Caco-2 (cell line): ENCODE measurements at regions not wholly inside any gene's neighbourhood (a gene's known extent, or its start where the extent isn't known, plus 50 kb on each side); places are given as distances from the start of the nearest gene placed in this dataset.

Source experiments
- BruUV-seq: library from RNA; stranded (reverse); fragments of 400-500 nt; replicated peaks from 2 replicates; lab custom pipeline; 2021; lab: Mats Ljungman, UMichigan
- CTCF ChIA-PET: fragments of 300-600 bp; sonication (Branson Sonifier 250); formaldehyde crosslinking; loops from one replicate; lab custom pipeline; 2022; ENCODE audit warnings: antibody characterized with exemption; lab: Charles Lee
- POLR2A ChIA-PET: fragments of 300-600 bp; sonication (Branson Sonifier 250); formaldehyde crosslinking; loops from one replicate; lab custom pipeline; 2022; ENCODE audit warnings: antibody characterized with exemption; lab: Charles Lee
- DNase-seq, 2 experiments: peaks; one replicate each; pipeline versions ENCODE4 v3.0.0 to v3.0.0-alpha.2; 2020 to 2022
- H3K27me3 ChIP-seq: replicated peaks from 2 replicates; pipeline ENCODE4 v1.6.0; 2011; ENCODE audit warnings: low read length; ENCODE audit not compliant: control insufficient read depth, insufficient read depth
- H3K36me3 ChIP-seq: 2 replicates; pipeline ENCODE4 v1.5.1; 2011; ENCODE audit warnings: low read length; ENCODE audit not compliant: control insufficient read depth, insufficient read depth
- H3K4me1 ChIP-seq: fragments of 250-450 bp; sonication (Bioruptor Pico); 2 replicates; pipeline ENCODE4 v1.5.1; 2020; ENCODE audit warnings: mild to moderate bottlenecking
- H3K4me3 ChIP-seq: 2 replicates; pipeline ENCODE4 v1.5.1; 2011; ENCODE audit warnings: low read depth, mild to moderate bottlenecking, control low read depth, low read length
- H3K9me3 ChIP-seq: fragments of 250-450 bp; sonication (Bioruptor Pico); 2 replicates; pipeline ENCODE4 v1.5.1; 2020; ENCODE audit warnings: mild to moderate bottlenecking, moderate library complexity
- H3K27ac Mint-ChIP-seq: one replicate; pipeline ENCODE4 v1.8.0; 2022; ENCODE audit warnings: mixed read lengths; ENCODE audit not compliant: unreplicated experiment
- H3K27me3 Mint-ChIP-seq: one replicate; pipeline ENCODE4 v1.8.0; 2022; ENCODE audit warnings: mixed read lengths; ENCODE audit not compliant: insufficient read depth, unreplicated experiment
- H3K36me3 Mint-ChIP-seq: one replicate; pipeline ENCODE4 v1.8.0; 2022; ENCODE audit warnings: mild to moderate bottlenecking, mixed read lengths; ENCODE audit not compliant: insufficient read depth, unreplicated experiment
- H3K4me1 Mint-ChIP-seq: one replicate; pipeline ENCODE4 v1.8.0; 2022; ENCODE audit warnings: low read depth, mixed read lengths; ENCODE audit not compliant: unreplicated experiment
- H3K4me3 Mint-ChIP-seq: one replicate; pipeline ENCODE4 v1.8.0; 2022; ENCODE audit warnings: mild to moderate bottlenecking, moderate library complexity, mixed read lengths; ENCODE audit not compliant: unreplicated experiment
- H3K9me3 Mint-ChIP-seq: one replicate; pipeline ENCODE4 v1.8.0; 2022; ENCODE audit warnings: mixed read lengths; ENCODE audit not compliant: unreplicated experiment
- CTCF ChIP-seq, 2 experiments: fragments of 200-600 bp in 1 of 2; IDR thresholded peaks; 1 replicate in 1 of 2; 2 replicates in 1 of 2; pipeline versions ENCODE4 v1.5.1 to v1.8.0; 2011 to 2022; ENCODE audit warnings: antibody characterized with exemption in 1 of 2, control low read depth in 1 of 2, inconsistent platforms in 1 of 2, low read depth in 1 of 2, low read length in 1 of 2, mild to moderate bottlenecking in 1 of 2, moderate library complexity in 1 of 2; ENCODE audit not compliant: insufficient read depth in 1 of 2, severe bottlenecking in 1 of 2, unreplicated experiment in 1 of 2
- intact Hi-C: fragments of 100-400 bp; cut with micrococcal nuclease; formaldehyde crosslinking; loops from one replicate; pipeline ENCODE4 v1.10.0; 2022; ENCODE audit not compliant: unreplicated experiment

DNA sequence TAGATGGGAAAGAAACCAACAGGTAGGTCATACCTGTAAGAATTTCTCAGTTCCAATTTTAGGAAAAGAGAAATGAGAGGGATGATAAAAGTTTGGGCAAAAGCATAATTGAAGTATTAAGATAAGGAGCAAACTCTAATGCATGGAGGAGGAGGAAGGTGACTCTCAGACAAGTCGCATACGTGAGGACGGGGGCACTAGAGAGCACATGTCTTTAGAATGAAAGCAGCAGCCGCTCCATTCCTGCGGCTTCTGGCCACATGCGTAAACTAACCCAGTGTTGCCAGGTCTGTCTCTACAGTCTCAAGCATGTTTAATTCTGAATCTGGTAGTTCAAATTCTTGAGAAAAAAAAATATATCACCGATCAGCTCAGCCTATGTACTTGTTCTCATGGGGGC lies 371.5 kb upstream of the SLC30A5 start:
- no TSS peak for BruUV-seq
- no peak for TF ChIP-seq CTCF (IDR thresholded peaks at IDR 0.05; ENCODE audit: insufficient read depth in 1 of 2, low read depth in 1 of 2, low read length in 1 of 2, severe bottlenecking in 1 of 2, unreplicated experiment in 1 of 2)
- Mint-ChIP-seq H3K36me3 (no peaks in the 10 kb centered on the region), H3K4me3 (no peak overlapping the region), H3K4me1 (no peaks in the 10 kb centered on the region), H3K9me3 (no peaks in the 10 kb centered on the region), H3K27me3 (peaks cover 6% of the 10 kb centered on the region), H3K27ac (no peak overlapping the region)
- CTCF ChIA-PET, result no interaction called here
- Histone ChIP-seq H3K27me3 (no peaks in the 10 kb centered on the region), H3K4me1 (no peaks in the 10 kb centered on the region), H3K4me3 (no peak overlapping the region), H3K9me3 (0 out of 2 replicates have a peak, but pooled peaks cover 4% of the 10 kb centered on the region), H3K36me3 (no peaks in the 10 kb centered on the region)
- POLR2A ChIA-PET, result no interaction called here
- intact Hi-C loops, result no loop called here
- DNase-seq, result no peak

GRCh38 chr5:68725905-68726683 lies 367.7 kb upstream of the SLC30A5 start:
- no peak for DNase-seq
- ChIA-PET POLR2A (no interaction called here), CTCF (no interaction called here)
- intact Hi-C loops, result no loop called here
- no peak overlapping the region for H3K27ac Mint-ChIP-seq
- Histone ChIP-seq H3K36me3 (no peaks in the 10 kb centered on the region), H3K9me3 (no peaks in the 10 kb centered on the region), H3K4me3 (no peak overlapping the region), H3K4me1 (no peaks in the 10 kb centered on the region), H3K27me3 (no peaks in the 10 kb centered on the region)
- BruUV-seq, result no TSS peak
- no peaks in the 10 kb centered on the region for H3K9me3 Mint-ChIP-seq
- H3K4me1 Mint-ChIP-seq, result no peaks in the 10 kb centered on the region
- no peak overlapping the region for H3K4me3 Mint-ChIP-seq
- no peak for TF ChIP-seq CTCF (IDR thresholded peaks at IDR 0.05; ENCODE audit: insufficient read depth in 1 of 2, low read depth in 1 of 2, low read length in 1 of 2, severe bottlenecking in 1 of 2, unreplicated experiment in 1 of 2)
- H3K36me3 Mint-ChIP-seq, result no peaks in the 10 kb centered on the region
- H3K27me3 Mint-ChIP-seq, result peaks cover 13% of the 10 kb centered on the region

DNA sequence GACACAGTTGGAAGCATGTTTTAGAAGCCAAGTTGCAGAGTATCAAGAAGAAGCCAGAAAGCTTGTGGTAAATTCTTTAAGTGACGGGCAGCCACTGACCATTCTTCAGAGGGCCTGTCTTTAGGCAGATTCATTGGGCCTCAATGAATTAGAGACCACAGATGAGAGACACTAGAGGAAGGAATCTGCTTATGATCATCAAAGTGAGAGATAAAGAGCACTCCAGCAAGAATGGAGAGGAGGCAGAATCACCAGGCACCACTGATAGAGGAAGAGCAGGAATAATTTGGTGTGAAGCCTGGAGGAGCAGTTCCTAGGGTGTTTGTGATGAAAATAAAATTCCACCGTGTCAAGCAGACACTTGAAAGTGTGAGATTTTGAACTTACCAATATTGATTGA lies 365.9 kb upstream of the SLC30A5 start:
- no peaks in the 10 kb centered on the region for H3K9me3 ChIP-seq
- BruUV-seq, result no TSS peak
- H3K27me3 ChIP-seq, result no peaks in the 10 kb centered on the region
- no peak overlapping the region for H3K4me3 Mint-ChIP-seq
- intact Hi-C loops, result no loop called here
- no peak overlapping the region for H3K4me3 ChIP-seq
- TF ChIP-seq CTCF (IDR thresholded peaks at IDR 0.05; ENCODE audit: insufficient read depth in 1 of 2, low read depth in 1 of 2, low read length in 1 of 2, severe bottlenecking in 1 of 2, unreplicated experiment in 1 of 2), result no peak
- no peak for DNase-seq
- H3K27me3 Mint-ChIP-seq, result peaks cover 9% of the 10 kb centered on the region
- H3K9me3 Mint-ChIP-seq, result no peaks in the 10 kb centered on the region
- CTCF ChIA-PET, result no interaction called here
- no peak overlapping the region for H3K27ac Mint-ChIP-seq
- H3K36me3 ChIP-seq, result no peaks in the 10 kb centered on the region
- POLR2A ChIA-PET, result no interaction called here
- H3K36me3 Mint-ChIP-seq, result no peaks in the 10 kb centered on the region
- H3K4me1 ChIP-seq, result no peaks in the 10 kb centered on the region
- no peaks in the 10 kb centered on the region for H3K4me1 Mint-ChIP-seq
